Panc1 (cell line): ENCODE measurements at regions not wholly inside any gene's neighbourhood (a gene's known extent, or its start where the extent isn't known, plus 50 kb on each side); places are given as distances from the start of the nearest gene placed in this dataset.

Experiments
- ATAC-seq: fragments of 200-7000 bp; cut with Tn5 transposase; 2 replicates; pipeline ENCODE4 v1.9.1; 2020; ENCODE audit warnings: mild to moderate bottlenecking, moderate library complexity
- BruUV-seq: library from RNA; stranded (reverse); fragments of 400-500 nt; replicated peaks from 2 replicates; lab custom pipeline; 2021; lab: Mats Ljungman, UMichigan
- CTCF ChIA-PET: fragments of 300-600 bp; sonication (Branson Sonifier 250); formaldehyde crosslinking; loops from one replicate; lab custom pipeline; 2022; ENCODE audit warnings: antibody characterized with exemption; lab: Charles Lee
- POLR2A ChIA-PET: fragments of 300-600 bp; sonication (Branson Sonifier 250); formaldehyde crosslinking; loops from one replicate; lab custom pipeline; 2022; ENCODE audit warnings: antibody characterized with exemption; lab: Charles Lee
- DNase-seq: peaks from one replicate; pipeline ENCODE4 v3.0.0-alpha.2; 2010; ENCODE audit warnings: low read depth, low spot score
- H3K27ac ChIP-seq: 2 replicates; pipeline ENCODE4 v1.5.1; 2011; ENCODE audit warnings: mild to moderate bottlenecking, low read length, inconsistent platforms
- H3K27me3 ChIP-seq: fragments of 200-500 bp; sonication (Bioruptor generic); 2 replicates; pipeline ENCODE4 v1.6.0; 2014; ENCODE audit warnings: low read length, inconsistent platforms; ENCODE audit not compliant: control insufficient read depth, insufficient read depth
- H3K36me3 ChIP-seq: fragments of 200-500 bp; sonication (Bioruptor generic); 2 replicates; pipeline ENCODE4 v1.5.1; 2014; ENCODE audit warnings: inconsistent platforms, mild to moderate bottlenecking, low read length, moderate library complexity; ENCODE audit not compliant: control insufficient read depth, insufficient read depth
- H3K4me1 ChIP-seq: 2 replicates; pipeline ENCODE4 v1.5.1; 2011; ENCODE audit warnings: inconsistent platforms, mild to moderate bottlenecking, low read length, moderate library complexity; ENCODE audit not compliant: control insufficient read depth, insufficient read depth
- H3K4me3 ChIP-seq, 2 experiments: 2 replicates each; pipeline ENCODE4 v1.5.1; 2011 to 2012; ENCODE audit warnings: low read depth in 2 of 2, low read length in 2 of 2, mild to moderate bottlenecking in 2 of 2, inconsistent platforms in 1 of 2, moderate library complexity in 1 of 2
- H3K9me3 ChIP-seq: fragments of 200-500 bp; sonication (Bioruptor generic); 2 replicates; pipeline ENCODE4 v1.5.1; 2014; ENCODE audit warnings: low read depth, mild to moderate bottlenecking, inconsistent platforms, low read length, moderate library complexity; ENCODE audit not compliant: control insufficient read depth, insufficient read depth
- POLR2AphosphoS5 ChIP-seq: IDR thresholded peaks from 2 replicates; pipeline ENCODE4 v1.6.1; 2012; ENCODE audit warnings: mild to moderate bottlenecking, low read depth, low read length, moderate library complexity
- SIN3A ChIP-seq: IDR thresholded peaks from 2 replicates; pipeline ENCODE4 v1.6.1; 2012; ENCODE audit warnings: low read depth, mild to moderate bottlenecking, low read length, moderate library complexity, borderline replicate concordance; ENCODE audit not compliant: insufficient read depth
- TCF7L2 ChIP-seq: IDR thresholded peaks from 2 replicates; pipeline ENCODE4 v1.6.1; 2011; ENCODE audit warnings: mild to moderate bottlenecking, low read depth, low read length, inconsistent platforms
- in situ Hi-C: cut with HindIII; loops from 2 replicates; pipeline ENCODE4 v1.10.0; 2016; ENCODE audit warnings: low sequenced_read_pairs, low pct_unique_long_range_greater_than_20kb
- intact Hi-C: fragments of 100-400 bp; cut with micrococcal nuclease; formaldehyde crosslinking; loops from one replicate; pipeline ENCODE4 v1.10.0; 2022; ENCODE audit not compliant: unreplicated experiment
- TF ChIP-seq, protein P1 (sequence below): fragments of 450-650 bp; IDR thresholded peaks from 2 replicates; pipeline ENCODE4 v1.5.1; 2017; ENCODE audit warnings: mild to moderate bottlenecking
- TF ChIP-seq, protein P2 (sequence below), 2 experiments: IDR thresholded peaks; 2 replicates each; pipeline ENCODE4 v1.6.1; 2011 to 2012; ENCODE audit warnings: low read depth in 2 of 2, control low read depth in 1 of 2, low read length in 1 of 2, mild to moderate bottlenecking in 1 of 2, moderate library complexity in 1 of 2; ENCODE audit not compliant: insufficient read depth in 1 of 2

DNA sequence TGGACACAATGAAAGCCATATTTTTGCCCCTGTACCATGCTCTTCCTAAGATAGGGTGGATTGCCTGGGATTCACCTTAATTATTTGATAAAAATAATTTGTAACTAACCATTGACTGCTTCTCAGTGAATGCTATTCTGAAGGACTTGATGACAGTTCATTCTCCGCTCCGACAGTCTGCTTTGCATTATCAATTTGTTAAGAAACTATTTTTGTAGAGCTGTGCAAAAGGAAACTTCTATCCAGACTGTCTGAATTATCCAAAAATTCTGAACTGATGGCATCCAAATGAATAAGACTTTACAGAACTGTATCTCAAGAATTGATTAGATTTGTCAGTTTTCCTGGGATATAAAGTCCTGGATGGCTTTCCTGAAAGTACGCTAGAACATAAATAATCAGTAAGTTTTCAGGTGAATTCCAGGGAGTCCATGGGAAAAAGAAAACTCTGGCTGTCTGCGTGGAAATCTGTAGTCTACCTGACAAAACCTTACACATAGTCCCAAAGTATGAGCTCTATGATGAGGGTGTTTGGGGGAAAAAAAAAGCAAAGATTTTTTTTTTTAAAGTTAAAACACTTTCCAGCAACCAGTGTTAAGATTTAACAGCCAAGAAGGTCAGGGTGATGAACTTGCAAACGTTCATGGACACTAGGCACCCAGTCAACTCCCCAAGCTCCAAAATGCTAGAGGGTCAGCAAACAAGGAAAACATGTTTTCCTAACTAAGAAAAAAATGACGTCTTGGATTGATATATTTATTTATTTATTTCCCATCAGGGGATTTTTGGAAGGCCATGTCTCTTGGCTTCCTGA, 291.1 kb upstream of the TBX3 start (continued):
- TF ChIP-seq, protein P1, sequence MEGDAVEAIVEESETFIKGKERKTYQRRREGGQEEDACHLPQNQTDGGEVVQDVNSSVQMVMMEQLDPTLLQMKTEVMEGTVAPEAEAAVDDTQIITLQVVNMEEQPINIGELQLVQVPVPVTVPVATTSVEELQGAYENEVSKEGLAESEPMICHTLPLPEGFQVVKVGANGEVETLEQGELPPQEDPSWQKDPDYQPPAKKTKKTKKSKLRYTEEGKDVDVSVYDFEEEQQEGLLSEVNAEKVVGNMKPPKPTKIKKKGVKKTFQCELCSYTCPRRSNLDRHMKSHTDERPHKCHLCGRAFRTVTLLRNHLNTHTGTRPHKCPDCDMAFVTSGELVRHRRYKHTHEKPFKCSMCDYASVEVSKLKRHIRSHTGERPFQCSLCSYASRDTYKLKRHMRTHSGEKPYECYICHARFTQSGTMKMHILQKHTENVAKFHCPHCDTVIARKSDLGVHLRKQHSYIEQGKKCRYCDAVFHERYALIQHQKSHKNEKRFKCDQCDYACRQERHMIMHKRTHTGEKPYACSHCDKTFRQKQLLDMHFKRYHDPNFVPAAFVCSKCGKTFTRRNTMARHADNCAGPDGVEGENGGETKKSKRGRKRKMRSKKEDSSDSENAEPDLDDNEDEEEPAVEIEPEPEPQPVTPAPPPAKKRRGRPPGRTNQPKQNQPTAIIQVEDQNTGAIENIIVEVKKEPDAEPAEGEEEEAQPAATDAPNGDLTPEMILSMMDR: no peak

DNA sequence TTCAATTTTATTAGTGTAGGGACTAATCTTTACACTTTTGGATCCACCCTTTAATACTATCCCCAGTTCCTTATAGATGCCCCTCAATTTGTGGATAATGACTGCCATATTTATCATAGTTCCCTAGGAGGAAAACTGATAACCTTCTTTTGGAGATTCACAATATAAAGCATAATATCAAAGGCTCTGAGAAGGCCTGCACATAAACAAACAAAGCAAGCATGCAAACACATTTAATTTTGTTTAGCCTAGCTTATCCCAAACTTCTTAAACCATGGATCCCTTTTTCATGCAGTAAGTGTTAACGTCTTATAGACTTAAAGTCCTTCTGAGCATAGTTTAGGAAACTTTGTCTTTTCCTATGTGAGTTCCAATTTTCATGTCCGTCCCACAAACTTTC, 290.4 kb upstream of the TBX3 start:
- Histone ChIP-seq H3K9me3 (no peaks in the 10 kb centered on the region), H3K27ac (no peak overlapping the region), H3K4me3 (no peak overlapping the region), H3K4me1 (no peaks in the 10 kb centered on the region), H3K36me3 (no peaks in the 10 kb centered on the region), H3K27me3 (no peaks in the 10 kb centered on the region)
- ChIA-PET CTCF (no interaction called here), POLR2A (no interaction called here)
- ATAC-seq: no peak
- TF ChIP-seq, protein P2, sequence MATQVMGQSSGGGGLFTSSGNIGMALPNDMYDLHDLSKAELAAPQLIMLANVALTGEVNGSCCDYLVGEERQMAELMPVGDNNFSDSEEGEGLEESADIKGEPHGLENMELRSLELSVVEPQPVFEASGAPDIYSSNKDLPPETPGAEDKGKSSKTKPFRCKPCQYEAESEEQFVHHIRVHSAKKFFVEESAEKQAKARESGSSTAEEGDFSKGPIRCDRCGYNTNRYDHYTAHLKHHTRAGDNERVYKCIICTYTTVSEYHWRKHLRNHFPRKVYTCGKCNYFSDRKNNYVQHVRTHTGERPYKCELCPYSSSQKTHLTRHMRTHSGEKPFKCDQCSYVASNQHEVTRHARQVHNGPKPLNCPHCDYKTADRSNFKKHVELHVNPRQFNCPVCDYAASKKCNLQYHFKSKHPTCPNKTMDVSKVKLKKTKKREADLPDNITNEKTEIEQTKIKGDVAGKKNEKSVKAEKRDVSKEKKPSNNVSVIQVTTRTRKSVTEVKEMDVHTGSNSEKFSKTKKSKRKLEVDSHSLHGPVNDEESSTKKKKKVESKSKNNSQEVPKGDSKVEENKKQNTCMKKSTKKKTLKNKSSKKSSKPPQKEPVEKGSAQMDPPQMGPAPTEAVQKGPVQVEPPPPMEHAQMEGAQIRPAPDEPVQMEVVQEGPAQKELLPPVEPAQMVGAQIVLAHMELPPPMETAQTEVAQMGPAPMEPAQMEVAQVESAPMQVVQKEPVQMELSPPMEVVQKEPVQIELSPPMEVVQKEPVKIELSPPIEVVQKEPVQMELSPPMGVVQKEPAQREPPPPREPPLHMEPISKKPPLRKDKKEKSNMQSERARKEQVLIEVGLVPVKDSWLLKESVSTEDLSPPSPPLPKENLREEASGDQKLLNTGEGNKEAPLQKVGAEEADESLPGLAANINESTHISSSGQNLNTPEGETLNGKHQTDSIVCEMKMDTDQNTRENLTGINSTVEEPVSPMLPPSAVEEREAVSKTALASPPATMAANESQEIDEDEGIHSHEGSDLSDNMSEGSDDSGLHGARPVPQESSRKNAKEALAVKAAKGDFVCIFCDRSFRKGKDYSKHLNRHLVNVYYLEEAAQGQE (IDR thresholded peaks at IDR 0.05; ENCODE audit: insufficient read depth in 1 of 2, low read depth in 2 of 2, low read length in 1 of 2): no peak
- TF ChIP-seq POLR2AphosphoS5: no peak
- no peak for TF ChIP-seq SIN3A
- TF ChIP-seq, protein P1: no peak
- TF ChIP-seq TCF7L2: no peak
- intact Hi-C loops: no loop called here
- no peak for DNase-seq
- in situ Hi-C loops: no loop called here
- BruUV-seq: no TSS peak

DNA sequence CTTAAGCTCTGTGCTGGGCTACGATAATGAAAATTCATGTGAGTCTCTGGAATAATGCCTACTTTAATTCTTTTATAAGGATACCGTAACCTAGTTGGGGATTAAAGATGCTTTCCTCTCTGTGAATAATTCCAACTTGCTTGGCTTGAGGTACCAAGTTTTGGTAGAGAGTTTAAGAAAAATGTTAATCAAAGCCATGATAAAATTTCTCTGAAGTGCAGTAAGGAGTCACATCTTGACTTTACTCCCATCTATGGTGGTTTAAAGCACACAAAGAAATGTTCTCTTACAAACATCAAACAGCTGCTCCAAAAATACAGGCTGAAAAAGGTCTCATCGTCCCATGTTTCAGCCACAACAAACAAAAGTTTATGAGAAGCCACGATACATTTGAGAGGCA, 284.8 kb upstream of the TBX3 start:
- ChIA-PET POLR2A (no interaction called here), CTCF (no interaction called here)
- no peak overlapping the region for H3K4me3 ChIP-seq
- no peaks in the 10 kb centered on the region for H3K36me3 ChIP-seq
- no peaks in the 10 kb centered on the region for H3K9me3 ChIP-seq
- DNase-seq: no peak
- no TSS peak for BruUV-seq
- no peaks in the 10 kb centered on the region for H3K4me1 ChIP-seq
- no peak overlapping the region for H3K27ac ChIP-seq
- in situ Hi-C loops: no loop called here
- intact Hi-C loops: no loop called here
- no peak for TF ChIP-seq TCF7L2
- TF ChIP-seq, protein P2 (IDR thresholded peaks at IDR 0.05; ENCODE audit: insufficient read depth in 1 of 2, low read depth in 2 of 2, low read length in 1 of 2): no peak
- no peak for TF ChIP-seq SIN3A
- TF ChIP-seq, protein P1: no peak
- no peak for TF ChIP-seq POLR2AphosphoS5
- H3K27me3 ChIP-seq: no peaks in the 10 kb centered on the region
- no peak for ATAC-seq
